MM.1S (cell line): ENCODE measurements at regions not wholly inside any gene's neighbourhood (a gene's known extent, or its start where the extent isn't known, plus 50 kb on each side); places are given as distances from the start of the nearest gene placed in this dataset.

Source experiments
- CTCF ChIP-seq: fragments of 300-600 bp; sonication (generic); IDR thresholded peaks from 2 replicates; pipeline ENCODE4 v1.5.1; 2016; ENCODE audit warnings: antibody characterized with exemption, low read length, mixed read lengths
- EZH2 ChIP-seq: fragments of 300-600 bp; sonication (generic); optimal IDR thresholded peaks from 2 replicates; pipeline ENCODE3; 2017; ENCODE audit warnings: low read depth, mild to moderate bottlenecking, antibody characterized with exemption, low read length, mixed read lengths
- EZH2phosphoT487 ChIP-seq: fragments of 300-600 bp; sonication (generic); IDR thresholded peaks from 2 replicates; pipeline ENCODE4 v1.6.1; 2018; ENCODE audit warnings: antibody characterized with exemption, low read length

- TF ChIP-seq EZH2 (no peak), CTCF (no peak), EZH2phosphoT487 (no peak)
Observed at GRCh38 chr20:39474879-39475278, 512.7 kb downstream of the DHX35 start.
